GM12872 (cell line): ENCODE measurements at regions not wholly inside any gene's neighbourhood (a gene's known extent, or its start where the extent isn't known, plus 50 kb on each side); places are given as distances from the start of the nearest gene placed in this dataset.

Experiments used
- TF ChIP-seq, protein P1 (sequence below): IDR thresholded peaks from 3 replicates; pipeline ENCODE4 v1.5.1; 2011; ENCODE audit warnings: low read depth, mild to moderate bottlenecking, low read length, moderate library complexity; ENCODE audit not compliant: insufficient read depth

DNA sequence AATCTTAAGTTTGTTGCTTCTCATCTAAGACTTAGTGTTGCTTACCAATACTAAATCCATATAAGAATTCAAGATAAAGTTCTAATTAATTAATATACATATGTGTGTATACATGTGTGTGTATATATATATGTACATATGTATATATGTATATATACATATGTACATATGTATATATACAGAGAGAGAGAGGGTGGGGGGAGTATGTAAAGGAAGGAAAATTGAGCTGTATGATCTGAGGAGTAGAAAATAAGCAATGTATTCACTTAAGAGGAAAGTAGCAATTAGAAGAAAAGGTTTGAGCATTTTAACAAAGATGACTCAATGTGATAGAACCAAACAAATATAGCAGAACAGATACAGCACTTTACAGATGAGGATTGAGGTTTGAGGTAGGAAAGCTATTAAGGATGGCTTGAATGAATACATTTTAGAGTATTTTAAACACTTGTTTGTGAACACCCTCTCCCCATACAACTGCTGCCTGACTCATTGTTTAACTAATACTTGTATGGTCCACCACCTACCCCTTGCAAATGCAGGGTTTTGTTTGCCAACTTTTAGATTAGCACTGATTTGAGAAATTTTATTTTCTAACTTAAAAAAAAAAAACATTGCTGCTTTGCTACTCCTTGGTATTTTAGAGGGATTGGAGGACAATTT is 681.1 kb upstream of the CADM2 start:
- TF ChIP-seq, protein P1, sequence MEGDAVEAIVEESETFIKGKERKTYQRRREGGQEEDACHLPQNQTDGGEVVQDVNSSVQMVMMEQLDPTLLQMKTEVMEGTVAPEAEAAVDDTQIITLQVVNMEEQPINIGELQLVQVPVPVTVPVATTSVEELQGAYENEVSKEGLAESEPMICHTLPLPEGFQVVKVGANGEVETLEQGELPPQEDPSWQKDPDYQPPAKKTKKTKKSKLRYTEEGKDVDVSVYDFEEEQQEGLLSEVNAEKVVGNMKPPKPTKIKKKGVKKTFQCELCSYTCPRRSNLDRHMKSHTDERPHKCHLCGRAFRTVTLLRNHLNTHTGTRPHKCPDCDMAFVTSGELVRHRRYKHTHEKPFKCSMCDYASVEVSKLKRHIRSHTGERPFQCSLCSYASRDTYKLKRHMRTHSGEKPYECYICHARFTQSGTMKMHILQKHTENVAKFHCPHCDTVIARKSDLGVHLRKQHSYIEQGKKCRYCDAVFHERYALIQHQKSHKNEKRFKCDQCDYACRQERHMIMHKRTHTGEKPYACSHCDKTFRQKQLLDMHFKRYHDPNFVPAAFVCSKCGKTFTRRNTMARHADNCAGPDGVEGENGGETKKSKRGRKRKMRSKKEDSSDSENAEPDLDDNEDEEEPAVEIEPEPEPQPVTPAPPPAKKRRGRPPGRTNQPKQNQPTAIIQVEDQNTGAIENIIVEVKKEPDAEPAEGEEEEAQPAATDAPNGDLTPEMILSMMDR: no peak

- TF ChIP-seq, protein P1: no peak
Measured at GRCh38 chr3:84292128-84292527, 666.7 kb upstream of the CADM2 start.

DNA sequence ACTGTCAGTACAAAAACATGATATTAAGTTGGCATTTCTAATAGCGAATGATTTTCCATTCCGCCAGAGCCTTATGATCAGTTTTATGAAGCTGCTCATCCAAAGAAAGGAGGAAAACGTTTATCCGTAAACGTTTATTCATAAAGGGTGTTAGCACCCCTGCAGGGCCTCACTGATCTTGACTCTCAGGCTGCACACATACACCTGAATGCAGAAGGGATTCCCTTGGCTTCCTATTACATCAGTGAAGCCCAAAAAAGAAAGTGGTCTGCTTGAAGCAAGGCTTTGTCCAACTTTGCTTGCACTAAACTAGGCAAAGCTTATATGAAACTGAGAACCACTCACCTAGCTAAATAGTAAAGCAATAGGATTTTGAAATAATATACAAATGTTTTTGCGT is 659.5 kb upstream of the CADM2 start:
- TF ChIP-seq, protein P1: no peak

GRCh38 chr3:84304214-84304613 is 654.6 kb upstream of the CADM2 start:
- TF ChIP-seq, protein P1: no peak

- TF ChIP-seq, protein P1: no peak
Measured at GRCh38 chr3:84307339-84307738, 651.5 kb upstream of the CADM2 start.

GRCh38 chr3:84308379-84308778 is 650.4 kb upstream of the CADM2 start:
- TF ChIP-seq, protein P1: no peak

GRCh38 chr3:84318273-84318809 is 640.4 kb upstream of the CADM2 start:
- TF ChIP-seq, protein P1: no peak
